ENCODE measurements at regions not wholly inside any gene's neighbourhood (a gene's known extent, or its start where the extent isn't known, plus 50 kb on each side); places are given as distances from the start of the nearest gene placed in this dataset.

DNA sequence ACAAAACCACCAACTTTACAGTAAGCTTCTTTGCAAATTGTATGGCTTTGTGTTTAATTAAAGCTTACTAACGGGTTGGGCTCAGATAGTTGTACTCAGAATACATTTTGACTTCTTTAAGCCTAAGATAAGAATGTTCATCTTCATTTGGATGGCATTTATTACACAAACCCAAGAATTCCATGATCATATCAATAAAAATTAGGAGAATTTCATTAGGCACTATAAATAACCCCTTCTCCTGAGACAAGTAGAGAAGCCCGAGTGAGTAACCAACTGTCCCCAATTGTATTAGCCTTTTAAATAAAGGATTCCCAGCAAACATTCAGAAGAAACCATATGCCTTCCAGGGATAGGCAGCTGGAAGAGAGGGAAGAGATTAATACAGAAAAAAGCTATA is 504.7 kb downstream of the KCNJ2 start:
- no peak overlapping the region for H3K9ac ChIP-seq (ENCODE audit: low read depth in 1 of 2, low read length in 2 of 2)
- no peaks in the 10 kb centered on the region for H3K36me3 ChIP-seq (ENCODE audit: control insufficient read depth in 4 of 4, insufficient read depth in 3 of 4, low read depth in 1 of 4, low read length in 3 of 4)
- no peaks in the 10 kb centered on the region for H3K27me3 ChIP-seq (ENCODE audit: control insufficient read depth in 4 of 4, insufficient read depth in 4 of 4, low read length in 3 of 4)
- no peak overlapping the region for H3K27ac ChIP-seq (ENCODE audit: low read depth in 1 of 2, low read length in 2 of 2)
- no peaks in the 10 kb centered on the region for H3K9me3 ChIP-seq (ENCODE audit: control insufficient read depth in 4 of 4, low read length in 3 of 4)
- H3K4me1 ChIP-seq (ENCODE audit: control insufficient read depth in 4 of 4, insufficient read depth in 4 of 4, low read length in 3 of 4), result peaks cover 5 to 27% (median 10%) of the 10 kb centered on the region in 4 donors
- TF ChIP-seq YY1 (IDR thresholded peaks at IDR 0.05), result no peak
- TF ChIP-seq, protein P1, sequence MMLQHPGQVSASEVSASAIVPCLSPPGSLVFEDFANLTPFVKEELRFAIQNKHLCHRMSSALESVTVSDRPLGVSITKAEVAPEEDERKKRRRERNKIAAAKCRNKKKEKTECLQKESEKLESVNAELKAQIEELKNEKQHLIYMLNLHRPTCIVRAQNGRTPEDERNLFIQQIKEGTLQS (IDR thresholded peaks at IDR 0.05), result no peak
- TF ChIP-seq, protein P2, sequence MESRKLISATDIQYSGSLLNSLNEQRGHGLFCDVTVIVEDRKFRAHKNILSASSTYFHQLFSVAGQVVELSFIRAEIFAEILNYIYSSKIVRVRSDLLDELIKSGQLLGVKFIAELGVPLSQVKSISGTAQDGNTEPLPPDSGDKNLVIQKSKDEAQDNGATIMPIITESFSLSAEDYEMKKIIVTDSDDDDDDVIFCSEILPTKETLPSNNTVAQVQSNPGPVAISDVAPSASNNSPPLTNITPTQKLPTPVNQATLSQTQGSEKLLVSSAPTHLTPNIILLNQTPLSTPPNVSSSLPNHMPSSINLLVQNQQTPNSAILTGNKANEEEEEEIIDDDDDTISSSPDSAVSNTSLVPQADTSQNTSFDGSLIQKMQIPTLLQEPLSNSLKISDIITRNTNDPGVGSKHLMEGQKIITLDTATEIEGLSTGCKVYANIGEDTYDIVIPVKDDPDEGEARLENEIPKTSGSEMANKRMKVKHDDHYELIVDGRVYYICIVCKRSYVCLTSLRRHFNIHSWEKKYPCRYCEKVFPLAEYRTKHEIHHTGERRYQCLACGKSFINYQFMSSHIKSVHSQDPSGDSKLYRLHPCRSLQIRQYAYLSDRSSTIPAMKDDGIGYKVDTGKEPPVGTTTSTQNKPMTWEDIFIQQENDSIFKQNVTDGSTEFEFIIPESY (IDR thresholded peaks at IDR 0.05), result no peak
- TF ChIP-seq NR2F2 (IDR thresholded peaks at IDR 0.05), result no peak
- no peak for TF ChIP-seq TAF1 (conservative IDR thresholded peaks at IDR 0.05)
- no peak for DNase-seq (ENCODE audit: low spot score)
- H3K4me3 ChIP-seq (ENCODE audit: low read depth in 1 of 3, low read length in 3 of 3), result no peak overlapping the region
- WGBS, result 76% methylated on average over 2 of the region's 2 CpGs

GRCh38 chr17:70675070-70675590 is 505.8 kb downstream of the KCNJ2 start:
- Histone ChIP-seq H3K27me3 (ENCODE audit: control insufficient read depth in 4 of 4, insufficient read depth in 4 of 4, low read length in 3 of 4) (no peaks in the 10 kb centered on the region), H3K36me3 (ENCODE audit: control insufficient read depth in 4 of 4, insufficient read depth in 3 of 4, low read depth in 1 of 4, low read length in 3 of 4) (no peaks in the 10 kb centered on the region), H3K4me3 (ENCODE audit: low read depth in 1 of 3, low read length in 3 of 3) (no peak overlapping the region), H3K9ac (ENCODE audit: low read depth in 1 of 2, low read length in 2 of 2) (no peak overlapping the region), H3K9me3 (ENCODE audit: control insufficient read depth in 4 of 4, low read length in 3 of 4) (no peaks in the 10 kb centered on the region), H3K4me1 (ENCODE audit: control insufficient read depth in 4 of 4, insufficient read depth in 4 of 4, low read length in 3 of 4) (peaks cover 6 to 25% (median 11%) of the 10 kb centered on the region in 4 donors), H3K27ac (ENCODE audit: low read depth in 1 of 2, low read length in 2 of 2) (no peak overlapping the region)
- no peak for DNase-seq (ENCODE audit: low spot score)
- TF ChIP-seq MAX (IDR thresholded peaks at IDR 0.05) (no peak), FOXA2 (IDR thresholded peaks at IDR 0.05) (no peak), CTCF (IDR thresholded peaks at IDR 0.05; ENCODE audit: low read depth, low read length, missing input control) (no peak), RAD21 (IDR thresholded peaks at IDR 0.05) (no peak)
- TF ChIP-seq, protein P2 (IDR thresholded peaks at IDR 0.05), result no peak
- TF ChIP-seq, protein P3, sequence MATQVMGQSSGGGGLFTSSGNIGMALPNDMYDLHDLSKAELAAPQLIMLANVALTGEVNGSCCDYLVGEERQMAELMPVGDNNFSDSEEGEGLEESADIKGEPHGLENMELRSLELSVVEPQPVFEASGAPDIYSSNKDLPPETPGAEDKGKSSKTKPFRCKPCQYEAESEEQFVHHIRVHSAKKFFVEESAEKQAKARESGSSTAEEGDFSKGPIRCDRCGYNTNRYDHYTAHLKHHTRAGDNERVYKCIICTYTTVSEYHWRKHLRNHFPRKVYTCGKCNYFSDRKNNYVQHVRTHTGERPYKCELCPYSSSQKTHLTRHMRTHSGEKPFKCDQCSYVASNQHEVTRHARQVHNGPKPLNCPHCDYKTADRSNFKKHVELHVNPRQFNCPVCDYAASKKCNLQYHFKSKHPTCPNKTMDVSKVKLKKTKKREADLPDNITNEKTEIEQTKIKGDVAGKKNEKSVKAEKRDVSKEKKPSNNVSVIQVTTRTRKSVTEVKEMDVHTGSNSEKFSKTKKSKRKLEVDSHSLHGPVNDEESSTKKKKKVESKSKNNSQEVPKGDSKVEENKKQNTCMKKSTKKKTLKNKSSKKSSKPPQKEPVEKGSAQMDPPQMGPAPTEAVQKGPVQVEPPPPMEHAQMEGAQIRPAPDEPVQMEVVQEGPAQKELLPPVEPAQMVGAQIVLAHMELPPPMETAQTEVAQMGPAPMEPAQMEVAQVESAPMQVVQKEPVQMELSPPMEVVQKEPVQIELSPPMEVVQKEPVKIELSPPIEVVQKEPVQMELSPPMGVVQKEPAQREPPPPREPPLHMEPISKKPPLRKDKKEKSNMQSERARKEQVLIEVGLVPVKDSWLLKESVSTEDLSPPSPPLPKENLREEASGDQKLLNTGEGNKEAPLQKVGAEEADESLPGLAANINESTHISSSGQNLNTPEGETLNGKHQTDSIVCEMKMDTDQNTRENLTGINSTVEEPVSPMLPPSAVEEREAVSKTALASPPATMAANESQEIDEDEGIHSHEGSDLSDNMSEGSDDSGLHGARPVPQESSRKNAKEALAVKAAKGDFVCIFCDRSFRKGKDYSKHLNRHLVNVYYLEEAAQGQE (IDR thresholded peaks at IDR 0.05), result no peak
- WGBS, result 88% methylated on average over 5 of the region's 5 CpGs

Measured in liver (tissue), 8 donors.